ENCODE measurements at regions not wholly inside any gene's neighbourhood (a gene's known extent, or its start where the extent isn't known, plus 50 kb on each side); places are given as distances from the start of the nearest gene placed in this dataset.

DNA sequence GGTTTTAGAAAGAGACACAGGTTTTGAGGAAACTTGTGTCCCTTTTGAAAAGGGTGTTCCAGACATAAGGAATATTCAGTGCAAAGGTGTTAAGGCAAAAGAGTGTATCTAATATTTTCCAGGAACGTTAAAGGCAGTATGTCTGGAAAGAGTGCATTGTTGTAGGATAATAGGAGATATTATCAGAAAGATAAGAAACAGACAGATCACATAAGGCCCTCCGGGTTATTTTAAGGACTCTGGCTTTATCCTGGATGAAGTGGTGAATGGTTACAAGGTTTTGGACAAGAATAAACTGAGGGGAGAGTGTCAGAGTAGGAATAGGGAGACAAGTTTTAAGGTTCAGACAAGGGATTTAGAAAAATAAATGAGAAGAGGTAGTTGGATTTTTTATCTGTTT, 493.7 kb upstream of the GRM7 start:
- no peak for TF ChIP-seq EP300 (IDR thresholded peaks at IDR 0.05)
- TF ChIP-seq, protein P1, sequence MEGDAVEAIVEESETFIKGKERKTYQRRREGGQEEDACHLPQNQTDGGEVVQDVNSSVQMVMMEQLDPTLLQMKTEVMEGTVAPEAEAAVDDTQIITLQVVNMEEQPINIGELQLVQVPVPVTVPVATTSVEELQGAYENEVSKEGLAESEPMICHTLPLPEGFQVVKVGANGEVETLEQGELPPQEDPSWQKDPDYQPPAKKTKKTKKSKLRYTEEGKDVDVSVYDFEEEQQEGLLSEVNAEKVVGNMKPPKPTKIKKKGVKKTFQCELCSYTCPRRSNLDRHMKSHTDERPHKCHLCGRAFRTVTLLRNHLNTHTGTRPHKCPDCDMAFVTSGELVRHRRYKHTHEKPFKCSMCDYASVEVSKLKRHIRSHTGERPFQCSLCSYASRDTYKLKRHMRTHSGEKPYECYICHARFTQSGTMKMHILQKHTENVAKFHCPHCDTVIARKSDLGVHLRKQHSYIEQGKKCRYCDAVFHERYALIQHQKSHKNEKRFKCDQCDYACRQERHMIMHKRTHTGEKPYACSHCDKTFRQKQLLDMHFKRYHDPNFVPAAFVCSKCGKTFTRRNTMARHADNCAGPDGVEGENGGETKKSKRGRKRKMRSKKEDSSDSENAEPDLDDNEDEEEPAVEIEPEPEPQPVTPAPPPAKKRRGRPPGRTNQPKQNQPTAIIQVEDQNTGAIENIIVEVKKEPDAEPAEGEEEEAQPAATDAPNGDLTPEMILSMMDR (IDR thresholded peaks at IDR 0.05): no peak
